ENCODE measurements at regions not wholly inside any gene's neighbourhood (a gene's known extent, or its start where the extent isn't known, plus 50 kb on each side); places are given as distances from the start of the nearest gene placed in this dataset.

- WGBS, 4 donors: 56 to 77% (median 67%) methylated on average over 1 of the region's 1 CpG
- Histone ChIP-seq H3K4me1 (no peaks in the 10 kb centered on the region), H3K36me3 (no peaks in the 10 kb centered on the region), H3K4me3 (no peak overlapping the region), H3K9me3 (peaks cover 0 to 7% (median 0%) of the 10 kb centered on the region in 12 donors), H3K27ac (no peak overlapping the region), H3K27me3 (no peaks in the 10 kb centered on the region)
- no peak for ATAC-seq
- intact Hi-C loops (cut with DNase I): no loop called here
- DNase-seq: no peak
- TF ChIP-seq POLR2A (IDR thresholded peaks at IDR 0.05): no peak
- TF ChIP-seq CTCF (IDR thresholded peaks at IDR 0.05): no peak
These were observed 161.0 kb upstream of the RORB start for GRCh38 chr9:74336161-74336560.

GRCh38 chr9:74348777-74349176 is 148.4 kb upstream of the RORB start:
- Histone ChIP-seq H3K27me3 (no peaks in the 10 kb centered on the region), H3K27ac (no peak overlapping the region), H3K36me3 (no peaks in the 10 kb centered on the region), H3K4me1 (no peaks in the 10 kb centered on the region), H3K4me3 (no peak overlapping the region), H3K9me3 (no peaks in the 10 kb centered on the region)
- DNase-seq (no peak), ATAC-seq (no peak)
- intact Hi-C loops (cut with DNase I): loop anchor here in 1 of 10 donors (10.0 kb wide), 1 partner anchor 256 kb away; no protein-coding TSS in a partner anchor
- TF ChIP-seq CTCF (IDR thresholded peaks at IDR 0.05): no peak
- no peak for TF ChIP-seq POLR2A (IDR thresholded peaks at IDR 0.05)
- WGBS, 4 donors: 82 to 87% (median 83%) methylated on average over 3 of the region's 3 CpGs

- no peak for TF ChIP-seq CTCF (IDR thresholded peaks at IDR 0.05)
- H3K27ac ChIP-seq: no peak overlapping the region
- no peaks in the 10 kb centered on the region for H3K9me3 ChIP-seq
- WGBS, 4 donors: 85 to 93% (median 90%) methylated on average over 2 of the region's 2 CpGs
- H3K36me3 ChIP-seq: no peaks in the 10 kb centered on the region
- no peaks in the 10 kb centered on the region for H3K4me1 ChIP-seq
- ATAC-seq (no peak), DNase-seq (no peak)
- intact Hi-C loops (cut with DNase I): no loop called here
- H3K27me3 ChIP-seq: no peaks in the 10 kb centered on the region
- H3K4me3 ChIP-seq: no peak overlapping the region
These were observed 142.0 kb upstream of the RORB start for GRCh38 chr9:74355107-74355506.

GRCh38 chr9:74357577-74357976 is 139.6 kb upstream of the RORB start:
- WGBS, 4 donors: 58 to 72% (median 65%) methylated on average over 2 of the region's 2 CpGs
- H3K4me3 ChIP-seq: no peak overlapping the region
- no peak for DNase-seq

More at GRCh38 chr9:74357577-74357976, 139.6 kb upstream of the RORB start:
- Histone ChIP-seq H3K4me1 (no peaks in the 10 kb centered on the region), H3K36me3 (no peaks in the 10 kb centered on the region), H3K27ac (no peak overlapping the region), H3K27me3 (no peaks in the 10 kb centered on the region), H3K9me3 (no peaks in the 10 kb centered on the region)
- TF ChIP-seq POLR2A (IDR thresholded peaks at IDR 0.05) (no peak), CTCF (IDR thresholded peaks at IDR 0.05) (no peak)
- intact Hi-C loops (cut with DNase I): no loop called here
- no peak for ATAC-seq

All from heart left ventricle (tissue), 16 donors.